Central memory CD8-positive, alpha-beta T cell (primary cell): ENCODE measurements at regions not wholly inside any gene's neighbourhood (a gene's known extent, or its start where the extent isn't known, plus 50 kb on each side); places are given as distances from the start of the nearest gene placed in this dataset.

Experiments
- ATAC-seq: fragments of 150-1000 bp; cut with Tn5 transposase; replicated peaks from 2 replicates; pipeline ENCODE4 v1.10.0; 2022; ENCODE audit warnings: mild to moderate bottlenecking, moderate FRiP score, moderate number of reproducible peaks; ENCODE audit not compliant: poor library complexity, severe bottlenecking; ENCODE audit errors: extremely low read depth
- DNase-seq, 2 donors: peaks; one replicate each; pipeline ENCODE4 v3.0.0; 2021; ENCODE audit warnings: low spot score in 2 of 2
- H3K27ac Mint-ChIP-seq: one replicate; pipeline ENCODE4 v1.8.0; 2022; ENCODE audit warnings: low read depth, mild to moderate bottlenecking, moderate library complexity, mixed read lengths
- H3K27me3 Mint-ChIP-seq: one replicate; pipeline ENCODE4 v1.8.0; 2022; ENCODE audit warnings: mixed read lengths
- H3K36me3 Mint-ChIP-seq: one replicate; pipeline ENCODE4 v1.8.0; 2022; ENCODE audit warnings: mild to moderate bottlenecking, moderate library complexity, mixed read lengths; ENCODE audit not compliant: insufficient read depth
- H3K4me1 Mint-ChIP-seq: one replicate; pipeline ENCODE4 v1.8.0; 2022; ENCODE audit warnings: mixed read lengths
- H3K4me3 Mint-ChIP-seq: one replicate; pipeline ENCODE4 v1.8.0; 2022; ENCODE audit warnings: mild to moderate bottlenecking, moderate library complexity, mixed read lengths
- H3K9me3 Mint-ChIP-seq: one replicate; pipeline ENCODE4 v1.8.0; 2022; ENCODE audit warnings: mixed read lengths

DNA sequence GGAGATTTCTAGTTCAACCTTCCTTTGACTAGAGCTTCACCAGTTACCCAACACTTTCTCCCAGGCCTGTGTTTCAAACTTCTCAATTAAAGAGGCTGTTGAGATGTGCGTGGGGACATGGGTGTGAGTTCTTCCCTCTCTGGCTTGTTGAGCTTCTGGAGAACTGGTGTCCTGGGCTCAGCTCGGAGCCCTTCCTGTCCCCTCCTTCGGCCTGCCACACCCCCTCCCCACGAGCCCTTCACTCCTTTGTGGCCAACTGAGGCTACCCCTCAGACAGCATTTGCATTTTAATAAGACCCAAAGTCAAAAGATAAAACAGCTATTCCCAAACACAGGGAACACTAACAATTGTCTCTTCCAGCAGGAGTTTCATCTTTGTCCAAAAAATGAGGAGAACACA, 123.3 kb upstream of the MLN start:
- no peaks in the 10 kb centered on the region for H3K9me3 Mint-ChIP-seq
- DNase-seq = no peak
- H3K4me3 Mint-ChIP-seq = no peak overlapping the region
- no peak for ATAC-seq
- H3K27ac Mint-ChIP-seq = no peak overlapping the region
- peaks cover 2% of the 10 kb centered on the region for H3K36me3 Mint-ChIP-seq
- H3K4me1 Mint-ChIP-seq = peaks cover 6% of the 10 kb centered on the region
- H3K27me3 Mint-ChIP-seq = peaks cover 11% of the 10 kb centered on the region

- DNase-seq = no peak
- Mint-ChIP-seq H3K9me3 (no peaks in the 10 kb centered on the region), H3K27ac (no peak overlapping the region), H3K4me1 (peaks cover 6% of the 10 kb centered on the region), H3K4me3 (no peak overlapping the region), H3K36me3 (peaks cover 2% of the 10 kb centered on the region), H3K27me3 (peaks cover 11% of the 10 kb centered on the region)
- ATAC-seq = no peak
These were observed 122.6 kb upstream of the MLN start for GRCh38 chr6:33926451-33926850.

- DNase-seq = no peak
- Mint-ChIP-seq H3K4me1 (peaks cover 6% of the 10 kb centered on the region), H3K9me3 (no peaks in the 10 kb centered on the region), H3K27me3 (peaks cover 7% of the 10 kb centered on the region), H3K36me3 (peaks cover 2% of the 10 kb centered on the region), H3K4me3 (no peak overlapping the region), H3K27ac (no peak overlapping the region)
- no peak for ATAC-seq
These were observed 122.1 kb upstream of the MLN start for GRCh38 chr6:33925936-33926335.

DNA sequence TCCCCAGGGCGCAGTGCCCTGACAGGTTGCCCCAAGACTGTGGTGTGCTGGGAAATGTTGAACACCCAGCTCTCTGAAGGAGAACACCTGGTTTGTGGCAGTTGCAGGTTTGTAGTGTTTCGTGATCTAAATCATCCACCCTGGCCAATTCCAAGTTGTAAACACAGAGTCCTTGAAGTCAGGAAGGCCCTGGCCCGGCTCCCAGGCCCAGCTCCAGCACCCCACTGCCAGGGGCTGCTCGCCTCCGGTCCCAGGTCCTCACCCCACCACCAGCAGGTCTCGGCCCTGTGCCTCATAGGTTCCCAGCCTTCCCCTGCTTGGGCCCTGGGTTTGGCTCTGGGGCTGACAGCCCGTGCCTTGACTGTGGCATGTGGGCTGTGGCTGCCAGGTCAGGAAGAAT, 121.4 kb upstream of the MLN start:
- Mint-ChIP-seq H3K4me1 (peaks cover 6% of the 10 kb centered on the region), H3K36me3 (peaks cover 2% of the 10 kb centered on the region), H3K9me3 (no peaks in the 10 kb centered on the region), H3K4me3 (no peak overlapping the region), H3K27ac (no peak overlapping the region), H3K27me3 (no peaks in the 10 kb centered on the region)
- no peak for ATAC-seq
- no peak for DNase-seq

DNA sequence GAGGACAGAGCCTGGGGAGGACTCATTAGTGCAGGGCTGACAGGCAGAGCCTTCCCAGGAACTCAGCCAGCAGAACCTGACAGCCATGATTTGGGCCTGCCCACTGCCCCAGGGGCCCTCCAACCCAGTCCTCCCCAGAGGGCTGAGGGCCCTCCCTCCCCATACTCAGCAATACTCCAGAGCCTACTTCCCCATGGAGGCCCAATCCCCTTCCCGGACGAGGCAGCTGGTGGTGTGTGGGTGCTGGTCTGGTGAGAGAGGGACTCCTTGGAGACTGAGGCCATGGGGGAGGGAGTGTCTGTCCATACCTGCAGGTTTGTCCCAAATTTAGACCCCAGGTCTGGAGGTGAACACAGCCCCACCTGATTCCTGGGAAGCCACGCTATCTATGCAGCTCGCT, 120.9 kb upstream of the MLN start:
- ATAC-seq (no peak), DNase-seq (no peak)
- no peak overlapping the region for H3K4me3 Mint-ChIP-seq
- H3K27ac Mint-ChIP-seq = no peak overlapping the region
- H3K36me3 Mint-ChIP-seq = no peaks in the 10 kb centered on the region
- H3K9me3 Mint-ChIP-seq = no peaks in the 10 kb centered on the region
- peaks cover 6% of the 10 kb centered on the region for H3K4me1 Mint-ChIP-seq
- no peaks in the 10 kb centered on the region for H3K27me3 Mint-ChIP-seq

GRCh38 chr6:33923857-33924514, 120.2 kb upstream of the MLN start:
- no peaks in the 10 kb centered on the region for H3K9me3 Mint-ChIP-seq
- no peak overlapping the region for H3K27ac Mint-ChIP-seq
- H3K4me1 Mint-ChIP-seq = peaks cover 6% of the 10 kb centered on the region
- DNase-seq = no peak
- no peak overlapping the region for H3K4me3 Mint-ChIP-seq
- no peaks in the 10 kb centered on the region for H3K27me3 Mint-ChIP-seq
- H3K36me3 Mint-ChIP-seq = no peaks in the 10 kb centered on the region
- no peak for ATAC-seq

GRCh38 chr6:33921745-33922144, 117.9 kb upstream of the MLN start:
- Mint-ChIP-seq H3K36me3 (no peaks in the 10 kb centered on the region), H3K4me3 (no peak overlapping the region), H3K9me3 (no peaks in the 10 kb centered on the region), H3K27ac (no peak overlapping the region), H3K27me3 (no peaks in the 10 kb centered on the region), H3K4me1 (peaks cover 6% of the 10 kb centered on the region)
- DNase-seq (no peak), ATAC-seq (no peak)

DNA sequence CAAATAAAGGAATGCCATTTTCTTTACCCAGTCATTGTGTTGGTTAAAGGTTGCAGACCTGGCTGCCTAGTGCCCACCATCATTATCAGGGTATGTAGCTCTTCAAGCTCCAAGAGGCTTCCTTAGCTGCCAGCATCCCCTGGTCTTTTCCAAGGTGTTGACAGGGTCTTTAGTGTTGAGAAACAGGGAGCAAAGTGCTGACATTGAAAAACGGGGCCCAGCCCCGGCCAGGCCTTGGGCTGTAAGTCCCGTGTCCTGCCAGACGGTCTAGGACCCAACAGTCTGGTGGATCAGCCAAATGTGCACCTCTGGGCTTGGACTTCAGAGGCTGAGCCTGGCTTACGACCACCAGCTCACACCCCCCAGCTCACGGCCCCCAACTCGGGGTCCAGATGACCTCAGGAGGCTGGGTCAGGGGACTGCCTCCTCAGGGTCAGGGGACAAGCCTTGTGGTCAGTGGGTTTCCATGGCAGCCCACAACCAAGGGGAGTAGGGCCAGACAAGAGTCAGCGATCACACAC, 114.4 kb upstream of the MLN start:
- no peak overlapping the region for H3K4me3 Mint-ChIP-seq
- no peaks in the 10 kb centered on the region for H3K9me3 Mint-ChIP-seq
- peaks cover 28% of the 10 kb centered on the region for H3K4me1 Mint-ChIP-seq
- H3K27ac Mint-ChIP-seq = no peak overlapping the region
- DNase-seq (no peak), ATAC-seq (no peak)
- no peaks in the 10 kb centered on the region for H3K27me3 Mint-ChIP-seq
- H3K36me3 Mint-ChIP-seq = peaks cover 4% of the 10 kb centered on the region

DNA sequence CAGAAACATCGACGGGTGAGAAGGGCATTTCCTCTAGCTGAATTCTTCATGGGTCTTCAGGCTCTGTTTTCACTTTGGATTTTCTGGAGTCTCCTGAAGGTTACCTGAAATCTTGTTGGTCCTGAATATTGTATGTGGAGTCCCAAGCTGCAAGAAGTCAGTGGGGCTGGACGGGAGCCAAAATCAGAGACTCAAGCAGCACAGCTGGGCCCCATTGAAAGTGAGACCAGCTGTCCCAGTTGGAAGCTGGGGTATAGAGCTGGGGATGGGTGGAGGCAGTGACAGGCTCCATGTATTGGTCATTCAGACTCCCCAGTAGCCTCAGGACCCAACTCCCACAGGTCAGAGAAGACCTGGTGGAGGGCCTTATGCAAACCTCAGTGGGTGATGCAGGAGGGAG, 111.3 kb upstream of the MLN start:
- Mint-ChIP-seq H3K36me3 (peaks cover 4% of the 10 kb centered on the region), H3K9me3 (no peaks in the 10 kb centered on the region), H3K27me3 (no peaks in the 10 kb centered on the region), H3K27ac (peak overlapping the region; percentile 15), H3K4me3 (peak overlapping the region; percentile 71), H3K4me1 (peaks cover 53% of the 10 kb centered on the region)
- ATAC-seq (peak; percentile 29), DNase-seq (no peak)

DNA sequence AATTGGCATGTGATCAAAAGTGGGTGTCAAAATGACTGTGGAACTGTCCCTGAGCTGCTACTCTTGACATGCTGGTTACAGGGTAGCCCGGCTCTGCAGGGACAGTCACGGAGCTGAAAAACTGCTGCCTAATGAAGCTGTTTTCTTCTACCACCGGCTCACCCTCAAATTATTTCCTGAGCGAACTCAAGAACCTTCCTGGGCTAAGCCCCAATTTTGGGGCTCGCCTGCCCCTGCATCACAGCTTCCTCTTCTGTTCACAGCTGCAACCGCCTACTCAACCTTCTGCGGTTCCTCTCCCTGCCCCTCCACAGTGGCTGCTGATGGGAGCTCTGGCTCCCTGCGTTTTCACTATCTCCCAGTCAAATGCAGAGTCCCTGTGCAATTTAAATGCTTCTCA, 110.8 kb upstream of the MLN start:
- H3K27ac Mint-ChIP-seq = peak overlapping the region; percentile 15
- H3K4me1 Mint-ChIP-seq = peaks cover 56% of the 10 kb centered on the region
- ATAC-seq (peak; percentile 87), DNase-seq (peak; percentile 29 to 49)
- no peaks in the 10 kb centered on the region for H3K9me3 Mint-ChIP-seq
- no peaks in the 10 kb centered on the region for H3K27me3 Mint-ChIP-seq
- H3K36me3 Mint-ChIP-seq = peaks cover 5% of the 10 kb centered on the region
- peak overlapping the region; percentile 71 for H3K4me3 Mint-ChIP-seq

DNA sequence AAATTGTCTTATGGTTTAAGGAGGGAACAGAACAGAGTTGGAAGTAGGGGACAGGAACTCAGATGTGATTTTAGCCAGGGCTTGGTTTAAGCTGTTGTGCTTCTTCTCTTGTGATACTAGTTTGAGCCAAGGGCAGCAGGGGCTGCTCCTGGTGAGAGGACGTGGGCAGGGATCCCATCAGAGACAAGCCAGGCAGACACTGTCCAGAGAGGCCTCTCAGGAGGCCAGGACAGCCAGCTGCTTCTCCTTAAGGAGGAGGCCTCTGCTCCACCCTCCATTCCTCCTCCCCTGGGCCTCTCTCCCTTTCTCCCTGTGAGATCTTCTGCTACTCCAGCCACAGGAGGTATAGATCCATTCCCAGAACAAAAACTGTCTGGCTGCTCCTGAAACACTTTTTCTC, 108.4 kb upstream of the MLN start:
- H3K4me3 Mint-ChIP-seq = no peak overlapping the region
- ATAC-seq (no peak), DNase-seq (no peak)
- H3K9me3 Mint-ChIP-seq = no peaks in the 10 kb centered on the region
- H3K36me3 Mint-ChIP-seq = peaks cover 5% of the 10 kb centered on the region
- H3K27ac Mint-ChIP-seq = no peak overlapping the region
- peaks cover 62% of the 10 kb centered on the region for H3K4me1 Mint-ChIP-seq
- no peaks in the 10 kb centered on the region for H3K27me3 Mint-ChIP-seq

DNA sequence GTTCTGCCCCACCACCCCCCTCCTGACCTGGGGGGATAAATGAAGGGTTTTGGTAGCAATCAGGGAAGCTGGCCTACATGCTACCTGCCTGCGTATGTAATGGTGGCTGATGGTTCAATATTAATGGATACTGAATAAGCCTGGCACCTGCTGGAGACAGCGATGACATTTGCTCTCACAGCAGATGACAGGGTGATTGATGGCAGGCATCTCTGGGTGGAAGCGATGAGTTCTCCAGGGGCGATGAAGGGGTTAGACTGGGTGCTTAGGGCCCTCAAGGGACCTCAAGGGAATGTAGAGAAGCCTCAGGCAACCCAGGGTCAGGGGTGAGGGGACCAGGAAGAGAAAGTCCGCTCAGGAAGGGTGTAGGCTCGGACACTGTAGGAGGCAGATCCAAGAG, 107.7 kb upstream of the MLN start:
- H3K27ac Mint-ChIP-seq = peak overlapping the region; percentile 4
- H3K4me1 Mint-ChIP-seq = peaks cover 69% of the 10 kb centered on the region
- no peaks in the 10 kb centered on the region for H3K27me3 Mint-ChIP-seq
- H3K4me3 Mint-ChIP-seq = no peak overlapping the region
- no peaks in the 10 kb centered on the region for H3K9me3 Mint-ChIP-seq
- no peak for DNase-seq
- no peak for ATAC-seq
- H3K36me3 Mint-ChIP-seq = peaks cover 5% of the 10 kb centered on the region

- Mint-ChIP-seq H3K9me3 (no peaks in the 10 kb centered on the region), H3K27me3 (no peaks in the 10 kb centered on the region), H3K27ac (peak overlapping the region; percentile 4), H3K4me1 (peaks cover 72% of the 10 kb centered on the region), H3K4me3 (no peak overlapping the region), H3K36me3 (peaks cover 5% of the 10 kb centered on the region)
- ATAC-seq = no peak
- DNase-seq = no peak
These were observed 106.8 kb upstream of the MLN start for GRCh38 chr6:33910594-33910993.
